GM18858 (cell line): ENCODE measurements at regions not wholly inside any gene's neighbourhood (a gene's known extent, or its start where the extent isn't known, plus 50 kb on each side); places are given as distances from the start of the nearest gene placed in this dataset.

Experiments used
- ATAC-seq: cut with Tn5 transposase; IDR thresholded peaks from one replicate; pipeline ENCODE4 v1.9.1; 2021; ENCODE audit not compliant: unreplicated experiment

DNA sequence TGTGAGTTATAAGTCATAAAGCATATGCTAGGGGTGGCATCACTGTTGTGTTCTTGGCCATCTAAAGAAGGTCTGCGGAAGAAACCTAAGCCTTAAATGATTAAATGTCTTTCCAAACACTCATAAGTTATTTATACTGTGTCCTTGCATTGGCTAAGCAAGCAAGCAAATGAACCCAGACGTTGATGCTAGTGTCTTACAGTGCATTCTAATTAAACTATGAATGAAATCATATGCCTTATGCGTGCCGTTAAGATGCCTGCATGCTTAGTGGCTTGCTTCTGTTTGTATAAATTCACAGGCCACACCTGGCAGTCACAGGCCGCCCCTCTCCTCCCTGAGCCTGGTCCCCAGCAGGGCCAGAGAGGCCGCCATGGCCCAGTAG lies 49.9 kb downstream of the RIN2 start:
- ATAC-seq = no peak

DNA sequence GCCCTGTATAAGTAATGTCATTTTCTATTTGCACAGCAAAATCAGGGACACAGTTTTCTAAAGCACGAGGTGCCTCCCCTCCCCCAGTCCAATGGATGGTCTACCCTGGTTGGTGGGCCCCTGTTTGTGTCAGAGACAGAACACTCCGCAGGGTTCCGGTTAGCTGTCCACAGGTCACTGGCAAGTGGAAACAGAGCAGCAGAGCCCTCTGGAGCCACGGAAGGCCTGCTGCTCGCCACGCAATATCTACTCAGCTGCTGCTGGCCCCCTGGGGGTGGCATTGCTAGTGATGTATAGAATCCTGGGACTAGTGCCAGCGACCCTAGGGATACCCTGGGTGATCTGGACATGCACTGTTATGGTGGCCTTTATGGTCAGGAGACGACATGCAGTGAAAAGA lies 50.4 kb downstream of the RIN2 start:
- ATAC-seq = no peak

DNA sequence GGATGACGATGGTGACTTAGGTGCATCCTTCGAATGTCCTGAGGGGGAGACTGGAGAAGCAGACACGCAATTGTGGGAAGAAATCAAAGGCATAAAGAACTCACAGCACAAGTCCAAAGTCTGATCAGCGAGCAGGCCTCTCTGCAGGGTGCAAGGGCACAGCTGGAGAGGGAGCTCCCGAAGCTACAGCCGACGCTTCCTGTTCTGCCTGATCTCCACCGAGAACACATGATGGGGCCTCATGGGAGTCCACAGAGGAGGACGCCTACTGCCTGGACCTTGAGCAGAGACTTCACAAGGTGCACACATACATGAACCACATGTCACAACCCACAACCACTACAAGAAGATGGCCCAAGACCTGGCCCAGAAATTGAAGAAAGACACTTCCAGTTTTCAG lies 51.4 kb downstream of the RIN2 start:
- no peak for ATAC-seq

DNA sequence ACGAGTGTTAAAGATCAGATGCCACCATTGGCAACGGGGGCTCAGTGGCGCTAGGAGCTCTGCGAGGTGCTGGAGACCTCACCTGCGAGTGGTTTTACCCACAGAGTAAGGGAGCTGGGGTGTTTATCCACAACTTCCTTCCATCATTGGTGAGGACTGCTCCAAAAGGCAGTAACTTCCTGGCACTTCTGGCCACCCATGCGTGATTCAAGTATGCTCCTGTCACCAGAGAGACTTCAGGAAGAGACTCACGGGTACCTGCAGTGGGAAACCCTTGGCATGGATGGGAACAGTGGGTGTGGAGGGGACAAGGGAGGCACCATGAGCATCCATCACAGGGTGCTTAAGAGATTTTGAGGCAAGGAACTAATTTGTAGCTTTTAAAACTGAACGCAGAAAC lies 53.2 kb downstream of the RIN2 start:
- no peak for ATAC-seq

DNA sequence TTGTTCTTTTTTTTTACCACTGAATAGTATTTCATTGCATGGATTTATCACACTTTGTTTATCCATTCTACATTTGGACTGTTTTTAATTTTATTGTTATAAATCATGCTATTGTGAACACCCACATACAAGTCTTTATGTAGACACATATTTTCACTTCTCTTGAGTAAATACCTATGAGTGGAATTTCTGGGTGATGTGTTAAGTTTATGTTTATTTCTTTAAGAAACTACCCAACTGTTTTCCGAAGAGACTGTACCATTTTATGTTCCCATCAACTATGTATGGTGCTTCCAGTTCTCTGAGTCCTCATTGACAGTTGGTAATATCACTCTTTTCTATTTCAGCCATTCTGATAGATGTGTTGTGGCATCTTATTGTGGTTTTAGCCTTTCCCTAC lies 54.0 kb downstream of the RIN2 start:
- no peak for ATAC-seq

DNA sequence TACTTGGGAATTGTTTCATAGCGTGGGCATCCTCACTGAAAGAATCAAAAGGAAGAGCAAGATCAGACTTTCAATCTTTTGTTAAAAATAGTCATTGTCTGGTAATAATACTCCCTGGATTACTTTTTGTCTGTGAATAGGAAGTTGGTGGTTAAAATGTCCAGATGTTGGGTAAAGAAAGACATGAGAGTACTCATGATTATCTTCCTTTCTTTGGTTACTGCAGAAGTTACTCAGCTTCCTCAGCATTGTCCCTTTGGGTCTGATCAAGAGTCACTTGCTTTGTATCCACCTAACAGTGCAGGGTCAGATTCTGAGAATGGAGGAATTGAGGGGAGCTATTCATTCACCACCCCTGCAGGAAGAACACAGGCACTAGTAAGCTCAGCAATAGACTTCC lies 54.6 kb downstream of the RIN2 start:
- ATAC-seq = no peak

DNA sequence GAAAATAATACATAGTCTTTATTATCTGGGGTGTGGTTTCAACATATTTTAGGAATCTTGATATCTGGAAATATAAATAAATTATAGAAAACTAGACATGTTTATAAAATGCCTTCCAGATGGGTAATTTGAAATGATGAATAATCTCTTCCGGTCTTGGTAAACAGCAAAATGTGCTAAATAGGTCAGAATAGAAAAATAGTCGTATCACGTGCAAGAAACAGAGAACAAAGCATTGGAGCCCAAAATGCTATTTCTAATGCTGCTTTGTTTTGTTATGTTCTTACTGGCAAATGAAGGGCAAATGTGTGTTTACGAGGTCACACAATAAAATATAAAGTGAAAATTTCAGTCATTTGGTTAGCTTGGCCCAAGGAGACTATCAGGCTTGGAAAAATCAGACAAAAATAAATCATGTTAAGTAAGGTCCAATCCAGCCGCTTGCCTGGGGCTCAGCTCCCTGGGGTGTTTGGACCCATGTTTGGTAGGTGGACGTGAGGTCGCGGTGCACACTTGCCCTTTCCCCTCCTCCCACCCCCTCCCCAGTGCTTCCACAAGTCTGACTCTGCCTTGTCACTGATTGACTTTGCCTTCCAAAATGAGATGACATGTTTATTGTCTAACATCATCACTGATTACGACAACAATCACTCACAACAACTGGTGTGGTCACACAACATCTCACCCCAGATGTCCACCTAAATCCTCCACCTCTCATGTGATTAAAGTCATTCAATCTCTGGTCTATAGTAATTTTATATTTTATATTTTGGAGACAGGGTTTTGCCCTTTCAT lies 56.0 kb downstream of the RIN2 start:
- ATAC-seq = no peak

DNA sequence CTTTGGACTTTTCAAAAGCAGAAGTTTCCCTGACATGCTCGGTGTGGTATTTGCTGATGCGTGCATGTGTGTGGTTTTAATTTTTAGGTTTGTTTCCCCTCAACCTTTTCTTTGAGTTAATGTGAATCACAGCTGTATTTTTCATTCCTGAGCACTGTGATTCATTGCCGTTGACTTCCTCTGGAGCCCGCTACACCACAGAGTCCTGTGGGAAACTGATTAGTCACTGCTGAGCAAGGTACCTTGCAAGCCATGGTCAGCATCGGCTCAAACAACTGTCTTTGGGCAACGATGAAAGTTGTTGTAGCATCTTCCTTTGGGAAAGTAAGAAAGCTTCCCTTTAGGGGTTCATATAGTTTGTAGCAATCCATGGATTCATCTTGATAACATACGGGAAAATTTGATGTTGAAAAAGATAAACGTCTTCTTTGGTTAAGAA lies 57.5 kb downstream of the RIN2 start:
- ATAC-seq = peak; percentile 47

DNA sequence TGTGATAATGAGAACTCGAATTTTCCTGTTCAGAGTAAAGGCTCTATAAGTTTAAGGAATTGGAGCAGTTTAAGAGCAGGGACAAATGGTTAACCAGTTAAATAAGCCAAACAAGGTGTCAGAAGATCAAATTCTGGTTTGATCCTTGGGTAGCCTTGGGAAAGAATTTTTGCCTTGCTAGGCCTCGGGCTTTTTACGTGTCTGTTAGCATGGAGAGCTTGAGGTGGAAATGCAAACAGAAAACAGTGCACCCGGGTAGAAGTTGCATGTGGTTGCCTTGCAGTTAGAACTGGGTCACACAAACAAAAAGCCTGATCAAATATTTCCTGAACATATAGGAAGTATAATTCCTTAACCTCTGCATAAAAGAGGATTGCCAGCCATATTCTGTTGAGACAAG lies 58.3 kb downstream of the RIN2 start:
- no peak for ATAC-seq

DNA sequence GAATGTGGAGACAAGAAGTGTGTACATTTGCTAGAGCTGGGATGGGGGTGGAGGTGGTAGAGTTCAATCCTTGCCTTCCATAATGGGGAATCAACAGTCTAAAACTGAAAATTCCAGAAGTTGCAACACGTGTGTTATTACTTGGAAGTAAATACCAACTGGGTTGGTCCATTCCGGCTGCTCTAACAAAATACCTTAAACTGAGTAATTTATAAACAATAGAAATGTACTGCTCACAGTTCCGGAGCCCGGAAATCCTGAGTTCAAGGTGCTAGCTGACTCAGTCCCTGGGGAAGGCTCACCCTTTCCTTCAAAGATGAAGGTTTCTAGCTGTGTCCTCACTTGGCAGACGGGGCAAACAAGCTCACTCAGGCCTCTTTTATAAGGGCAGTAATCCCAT lies 59.0 kb downstream of the RIN2 start:
- no peak for ATAC-seq

DNA sequence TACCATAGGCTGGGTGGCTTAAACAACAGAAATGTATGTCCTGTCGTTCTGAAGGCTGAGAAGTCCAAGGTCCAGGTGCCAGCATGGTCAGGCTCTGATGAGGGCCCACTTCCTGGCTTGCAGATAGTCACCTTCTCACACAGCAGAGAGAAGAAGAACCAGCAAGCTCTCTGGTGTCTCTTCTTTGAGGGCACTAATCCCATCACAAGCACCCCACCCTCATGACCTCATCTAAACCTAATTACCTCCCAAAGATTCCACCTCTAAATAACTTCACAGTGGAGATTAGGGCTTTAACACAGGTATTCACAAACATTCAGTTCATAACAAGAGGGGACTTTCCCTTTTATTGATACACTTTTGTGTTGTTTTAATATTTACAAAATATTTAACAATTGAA lies 61.1 kb downstream of the RIN2 start:
- no peak for ATAC-seq

DNA sequence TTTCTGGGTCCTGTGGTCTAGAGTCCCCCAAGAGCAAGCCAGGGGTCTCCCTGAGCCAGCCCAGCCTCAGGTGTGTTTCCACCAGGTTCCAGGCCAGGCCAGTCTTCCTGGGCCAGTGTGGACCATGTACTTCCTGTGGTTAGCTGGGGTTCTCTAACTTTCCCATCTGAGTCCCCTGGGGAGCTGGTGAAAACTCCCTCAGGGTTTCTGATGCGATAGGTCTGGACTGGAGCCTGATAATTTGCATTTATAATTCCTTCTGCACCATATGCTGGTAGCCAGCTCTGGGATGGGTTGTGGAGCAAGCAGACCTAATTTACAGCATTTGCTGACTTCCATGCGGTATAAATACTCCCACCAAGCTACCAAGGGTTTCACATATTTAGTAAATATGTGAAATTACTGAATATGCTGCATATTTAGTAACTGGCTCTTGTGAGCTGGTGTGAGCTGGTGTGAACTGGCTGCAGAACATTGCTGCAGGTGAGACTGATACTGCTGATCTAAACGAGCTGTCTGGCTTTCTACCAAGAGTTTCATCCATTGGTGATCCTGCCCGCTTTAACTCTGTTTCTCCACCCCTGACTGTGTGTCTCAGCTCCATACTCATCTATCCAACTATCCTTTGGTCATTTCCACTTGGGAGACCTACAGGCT lies 62.6 kb downstream of the RIN2 start:
- ATAC-seq = no peak

DNA sequence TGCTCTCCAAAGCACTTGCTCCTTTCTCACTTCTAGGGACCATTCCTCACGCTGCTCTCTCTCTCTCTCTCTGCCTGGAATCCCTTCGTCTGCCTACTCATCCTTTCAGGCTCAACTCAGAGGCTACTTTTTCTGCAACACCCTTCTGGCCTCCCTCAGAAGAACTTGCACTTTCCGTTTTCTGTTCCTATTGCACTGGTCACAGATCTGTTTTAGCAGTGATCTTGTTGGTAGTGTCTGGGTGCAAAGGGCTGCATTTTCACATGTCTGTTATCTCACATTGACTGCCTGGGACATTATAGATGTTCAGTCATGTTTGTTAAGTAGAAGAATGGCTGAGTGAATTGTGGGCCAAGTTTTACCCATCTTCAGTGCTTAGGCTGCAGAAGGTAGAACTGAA lies 63.5 kb downstream of the RIN2 start:
- no peak for ATAC-seq

DNA sequence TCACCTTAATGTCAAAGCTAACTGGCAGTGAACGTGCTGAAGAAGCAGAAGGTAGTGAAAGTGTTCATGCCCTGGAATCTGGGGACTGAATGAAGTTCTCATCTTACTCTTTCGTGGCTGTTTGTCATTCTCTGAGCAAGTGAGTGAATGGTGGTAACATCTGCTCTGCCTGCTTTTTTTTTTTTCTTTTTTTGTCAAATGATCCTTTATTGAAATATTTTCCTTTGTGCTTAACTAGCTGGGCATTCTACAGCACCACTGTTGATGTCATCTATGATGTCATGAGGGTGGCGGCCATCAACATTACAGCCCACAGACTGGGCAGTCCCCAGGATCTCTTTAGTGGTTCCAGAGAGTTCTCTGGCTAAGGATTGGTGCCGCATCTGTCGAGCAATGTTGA lies 65.2 kb downstream of the RIN2 start:
- ATAC-seq = no peak

DNA sequence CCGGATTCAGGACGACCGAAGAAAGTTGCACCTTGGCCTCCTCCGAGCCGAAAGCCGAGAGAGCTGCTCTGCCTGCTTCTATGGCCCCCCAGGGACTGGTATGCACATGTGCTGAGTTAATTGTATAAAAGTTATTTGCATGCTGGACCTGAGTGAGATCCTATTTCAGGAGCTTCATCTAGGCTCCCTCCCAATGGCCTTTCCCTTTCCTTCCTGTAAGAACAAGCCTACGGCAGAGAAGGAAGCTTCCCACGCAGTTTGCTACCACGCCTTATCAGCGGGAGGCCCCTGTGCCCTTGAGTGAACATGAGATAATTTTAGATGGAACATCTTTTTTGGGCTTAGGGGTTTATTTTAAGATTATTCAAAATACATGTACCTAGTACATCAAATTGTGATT lies 65.9 kb downstream of the RIN2 start:
- ATAC-seq = no peak

DNA sequence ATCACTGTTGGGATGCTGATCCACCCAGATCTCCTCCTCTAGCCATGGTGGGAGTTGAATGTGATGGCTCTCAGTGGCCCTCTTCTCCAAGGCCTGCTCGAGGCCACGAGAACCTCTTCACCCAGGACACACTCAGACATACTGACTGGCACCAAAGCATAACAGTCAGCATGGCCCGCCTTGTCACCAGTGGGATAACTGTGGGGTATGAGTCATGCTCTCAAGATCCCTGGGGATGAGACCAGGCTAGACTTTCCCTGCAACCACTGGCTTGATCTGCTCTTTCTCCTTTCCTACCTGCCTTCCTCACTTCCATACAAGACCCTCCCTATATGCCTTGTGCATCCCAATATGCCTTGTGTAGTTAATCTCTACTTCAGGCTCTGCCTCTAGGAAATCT lies 66.8 kb downstream of the RIN2 start:
- no peak for ATAC-seq

DNA sequence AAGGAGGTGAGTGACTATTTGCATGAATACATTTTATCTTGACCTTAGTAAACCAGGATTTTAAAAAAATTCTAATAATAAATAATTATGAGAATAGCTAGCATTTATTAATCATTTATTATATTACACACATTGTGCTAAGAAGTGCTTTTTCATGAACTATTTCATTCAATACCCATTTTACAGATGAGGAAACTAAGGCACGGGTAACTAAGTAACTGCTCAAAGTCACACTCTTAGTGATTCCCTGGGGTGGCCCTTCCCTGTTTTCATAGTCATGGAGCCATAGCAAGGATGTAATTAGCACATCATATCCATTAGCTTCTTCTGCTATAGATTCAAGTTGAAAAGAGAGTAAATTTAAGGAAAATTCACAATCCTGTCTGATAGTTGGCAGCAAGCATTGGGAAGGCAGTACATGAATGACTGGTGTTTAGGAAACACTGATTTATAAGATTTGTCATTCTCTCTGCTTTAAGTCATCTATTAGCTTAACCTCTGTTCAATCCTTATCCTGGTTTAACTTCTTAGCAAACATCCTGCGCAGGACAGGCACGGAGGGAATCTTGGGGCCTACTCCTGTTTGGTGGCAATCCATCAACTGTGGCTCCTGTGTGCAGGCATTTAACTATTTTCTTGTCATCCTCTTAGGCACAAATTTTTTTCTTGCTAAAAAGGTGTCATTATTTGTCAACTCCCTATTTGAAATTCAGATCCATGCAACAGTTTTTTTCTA lies 68.3 kb downstream of the RIN2 start:
- ATAC-seq = no peak

DNA sequence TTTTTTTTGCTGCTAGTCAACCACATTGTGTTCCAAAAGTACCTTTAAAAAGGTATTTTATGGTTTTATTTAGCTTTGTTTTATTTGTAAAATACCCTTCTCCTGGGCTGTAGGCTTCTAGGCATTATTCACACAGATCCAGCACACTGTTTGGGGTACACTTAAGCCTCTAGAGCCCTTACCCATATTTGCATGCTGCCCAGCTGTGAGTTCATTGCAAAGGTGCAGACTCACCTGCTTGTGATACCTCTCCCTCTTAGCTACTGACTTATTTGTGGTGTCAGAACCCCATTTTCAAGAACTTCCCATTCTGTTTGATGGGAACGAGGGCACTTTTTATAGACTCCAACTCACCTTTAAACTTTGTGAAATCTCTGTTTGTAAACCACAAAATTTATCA lies 69.8 kb downstream of the RIN2 start:
- ATAC-seq = peak; percentile 22

DNA sequence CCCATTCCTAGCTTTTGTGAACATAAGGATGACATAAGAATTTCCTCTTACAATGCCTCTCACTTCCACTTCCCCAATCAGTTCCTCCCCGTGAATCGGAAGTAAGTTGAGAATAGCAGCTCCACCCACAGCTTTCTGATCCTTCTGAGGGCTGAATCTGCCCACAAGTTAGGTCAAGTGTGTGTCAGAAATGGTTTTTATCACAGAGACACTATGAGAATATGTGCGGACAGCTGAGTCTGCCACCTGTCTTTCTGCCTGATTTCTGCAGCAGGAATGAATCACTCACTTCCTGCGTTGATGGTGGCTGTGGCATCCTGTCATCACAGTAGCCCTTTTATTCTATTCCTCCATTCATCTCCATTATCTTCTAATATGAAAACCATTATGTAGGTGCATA lies 70.2 kb downstream of the RIN2 start:
- peak; percentile 88 for ATAC-seq

DNA sequence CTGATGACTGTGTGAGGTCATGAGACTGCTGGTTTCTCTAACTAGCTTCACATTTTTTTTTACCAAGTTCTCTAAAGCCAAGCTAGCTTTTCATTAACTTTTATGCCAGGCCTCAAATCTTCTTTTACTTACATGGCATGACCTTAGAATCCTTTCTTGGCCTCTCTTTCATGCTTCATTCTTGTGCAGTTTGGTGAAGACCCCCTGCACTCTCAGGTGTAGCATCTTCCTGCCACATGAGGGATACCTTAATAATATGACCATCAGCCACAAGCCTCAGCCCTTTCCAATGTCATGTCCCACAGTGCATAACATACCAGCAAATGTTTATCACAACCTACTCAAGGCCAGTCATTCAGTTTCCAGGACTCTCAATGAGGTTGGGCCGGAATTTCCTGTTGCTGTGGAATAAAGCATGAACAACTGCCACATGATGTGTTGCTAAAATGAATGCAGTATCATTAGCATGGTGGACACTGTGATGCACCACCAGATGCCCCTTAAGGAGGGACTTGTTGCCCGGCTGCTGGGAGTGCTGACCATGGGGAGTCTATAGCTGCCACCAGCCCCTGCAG lies 72.2 kb downstream of the RIN2 start:
- no peak for ATAC-seq

DNA sequence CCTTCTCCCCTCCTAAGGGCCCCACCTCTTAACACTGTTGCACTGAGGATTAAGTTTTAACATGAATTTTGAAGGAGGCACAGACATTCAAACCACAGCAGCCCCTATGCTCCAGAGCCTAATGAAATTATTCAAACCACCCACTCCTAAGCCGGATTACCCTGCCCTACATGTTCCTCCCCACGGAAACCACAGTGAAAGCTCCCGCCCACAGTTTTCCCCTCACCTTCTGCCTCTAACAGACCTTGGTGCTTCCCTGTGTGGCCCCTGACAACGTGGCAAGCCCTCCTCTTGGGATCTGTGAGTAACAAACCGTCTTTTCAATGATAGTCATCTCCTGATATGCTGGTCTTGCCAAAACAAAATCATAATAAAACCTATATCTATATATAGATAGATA lies 74.8 kb downstream of the RIN2 start:
- no peak for ATAC-seq

DNA sequence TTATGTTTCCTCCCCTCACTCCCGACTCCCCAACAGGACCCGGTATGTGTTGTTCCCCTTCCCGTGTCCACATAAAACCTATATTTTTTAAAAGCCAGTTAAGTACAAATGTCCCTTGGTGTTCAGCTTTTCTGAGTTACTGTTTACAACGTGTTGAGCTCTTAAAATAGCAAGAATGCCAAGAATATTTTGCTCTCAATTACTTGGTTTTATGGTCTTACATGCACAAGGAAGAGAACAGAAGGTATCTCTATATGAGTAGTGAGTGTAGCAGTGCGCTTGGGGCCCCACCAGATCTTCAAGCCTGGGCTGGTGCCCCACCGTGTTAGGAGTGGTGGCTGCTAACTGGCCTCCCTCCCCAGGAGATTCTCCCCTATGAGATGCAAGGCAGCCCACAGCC lies 75.3 kb downstream of the RIN2 start:
- ATAC-seq = no peak
